AG08396 (cell line): ENCODE measurements at regions not wholly inside any gene's neighbourhood (a gene's known extent, or its start where the extent isn't known, plus 50 kb on each side); places are given as distances from the start of the nearest gene placed in this dataset.
A peak's percentile ranks its signal among the peaks of the same experiment; 100 is the strongest.
"Not testable (repeated sequence)": the region's sequence is repeated elsewhere in the genome, so short reads cannot be mapped to it uniquely, and the experiment has no call there.

Experiments
- DNase-seq: peaks from one replicate; pipeline ENCODE4 v3.0.0; 2012; ENCODE audit warnings: low spot score, mixed read lengths

GRCh38 chr5:172528440-172528839 lies 74.1 kb upstream of the SH3PXD2B start:
- peak; percentile 43 for DNase-seq

GRCh38 chr5:172527559-172527958 lies 73.2 kb upstream of the SH3PXD2B start:
- no peak for DNase-seq

- no peak for DNase-seq
Measured at GRCh38 chr5:172525996-172526360, 71.7 kb upstream of the SH3PXD2B start.

GRCh38 chr5:172525307-172525995 lies 71.1 kb upstream of the SH3PXD2B start:
- no peak for DNase-seq

- DNase-seq = no peak
Measured at GRCh38 chr5:172524573-172525021, 70.3 kb upstream of the SH3PXD2B start.

GRCh38 chr5:172523146-172523745 lies 68.9 kb upstream of the SH3PXD2B start:
- DNase-seq = no peak

GRCh38 chr5:172521338-172521932 lies 67.1 kb upstream of the SH3PXD2B start:
- DNase-seq = no peak

- no peak for DNase-seq
Measured at GRCh38 chr5:172511952-172512351, 57.6 kb upstream of the SH3PXD2B start.

- DNase-seq = no peak
Measured at GRCh38 chr5:172509405-172509781, 55.1 kb upstream of the SH3PXD2B start.

- DNase-seq = no peak
Measured at GRCh38 chr5:172508471-172509404, 54.4 kb upstream of the SH3PXD2B start.

- DNase-seq = not testable (repeated sequence)
Measured at GRCh38 chr5:172507485-172507884, 53.2 kb upstream of the SH3PXD2B start.

- no peak for DNase-seq
Measured at GRCh38 chr5:172506921-172507320, 52.6 kb upstream of the SH3PXD2B start.

GRCh38 chr5:172506251-172506650 lies 51.9 kb upstream of the SH3PXD2B start:
- DNase-seq = no peak

- DNase-seq = no peak
Measured at GRCh38 chr5:172505845-172506244, 51.5 kb upstream of the SH3PXD2B start.

GRCh38 chr5:172505403-172505759 lies 51.1 kb upstream of the SH3PXD2B start:
- DNase-seq = no peak

- no peak for DNase-seq
Measured at GRCh38 chr5:172504701-172505402, 50.5 kb upstream of the SH3PXD2B start.

- no peak for DNase-seq
Measured at GRCh38 chr5:172503925-172504700, 49.8 kb upstream of the SH3PXD2B start.
